ENCODE measurements at regions not wholly inside any gene's neighbourhood (a gene's known extent, or its start where the extent isn't known, plus 50 kb on each side); places are given as distances from the start of the nearest gene placed in this dataset.

- intact Hi-C loops (cut with DNase I): no loop called here
- Histone ChIP-seq H3K9me3 (peaks cover 0 to 6% (median 0%) of the 10 kb centered on the region in 3 donors), H3K27ac (no peak overlapping the region), H3K27me3 (no peaks in the 10 kb centered on the region), H3K4me1 (no peaks in the 10 kb centered on the region), H3K36me3 (replicated peaks in 1 of 2; ENCODE audit: insufficient read depth in 1 of 2, low read depth in 2 of 2) (no peaks in the 10 kb centered on the region), H3K4me3 (no peak overlapping the region)
- TF ChIP-seq CTCF (IDR thresholded peaks at IDR 0.05) (no peak), POLR2A (IDR thresholded peaks at IDR 0.05) (no peak)
- no peak for ATAC-seq
- DNase-seq: no peak
These were observed 213.9 kb upstream of the GULP1 start for GRCh38 chr2:188077757-188078156.

- H3K4me3 ChIP-seq: no peak overlapping the region
- peaks cover 0 to 2% (median 0%) of the 10 kb centered on the region in 3 donors for H3K9me3 ChIP-seq
- no peak for TF ChIP-seq CTCF (IDR thresholded peaks at IDR 0.05)
- TF ChIP-seq POLR2A (IDR thresholded peaks at IDR 0.05): no peak
- no peaks in the 10 kb centered on the region for H3K27me3 ChIP-seq
- no peaks in the 10 kb centered on the region for H3K4me1 ChIP-seq
- H3K36me3 ChIP-seq (replicated peaks in 1 of 2; ENCODE audit: insufficient read depth in 1 of 2, low read depth in 2 of 2): no peaks in the 10 kb centered on the region
- intact Hi-C loops (cut with DNase I): no loop called here
- ATAC-seq: no peak
- WGBS, 2 donors: 23 to 44% methylated on average over 4 of the region's 4 CpGs
- H3K27ac ChIP-seq: no peak overlapping the region
- DNase-seq: no peak
These were observed 213.1 kb upstream of the GULP1 start for GRCh38 chr2:188078534-188078933.

- TF ChIP-seq POLR2A (IDR thresholded peaks at IDR 0.05) (no peak), CTCF (IDR thresholded peaks at IDR 0.05) (no peak)
- H3K4me3 ChIP-seq: no peak overlapping the region
These were observed 212.5 kb upstream of the GULP1 start for GRCh38 chr2:188079196-188079595.

GRCh38 chr2:188085421-188085820, 206.3 kb upstream of the GULP1 start:
- 68 to 69% methylated on average over 4 of the region's 4 CpGs for WGBS, 2 donors
- Histone ChIP-seq H3K27ac (no peak overlapping the region), H3K4me1 (no peaks in the 10 kb centered on the region), H3K4me3 (no peak overlapping the region), H3K9me3 (no peaks in the 10 kb centered on the region), H3K27me3 (no peaks in the 10 kb centered on the region), H3K36me3 (replicated peaks in 1 of 2; ENCODE audit: insufficient read depth in 1 of 2, low read depth in 2 of 2) (no peaks in the 10 kb centered on the region)
- ATAC-seq (no peak), DNase-seq (no peak)
- no peak for TF ChIP-seq CTCF (IDR thresholded peaks at IDR 0.05)
- no peak for TF ChIP-seq POLR2A (IDR thresholded peaks at IDR 0.05)
- intact Hi-C loops (cut with DNase I): no loop called here

More at GRCh38 chr2:188079196-188079595, 212.5 kb upstream of the GULP1 start:
- ATAC-seq: no peak
- no peak for DNase-seq
- Histone ChIP-seq H3K4me1 (no peaks in the 10 kb centered on the region), H3K9me3 (no peaks in the 10 kb centered on the region), H3K36me3 (replicated peaks in 1 of 2; ENCODE audit: insufficient read depth in 1 of 2, low read depth in 2 of 2) (no peaks in the 10 kb centered on the region), H3K27ac (no peak overlapping the region), H3K27me3 (no peaks in the 10 kb centered on the region)
- intact Hi-C loops (cut with DNase I): no loop called here
- 74 to 88% methylated on average over 1 of the region's 1 CpG for WGBS, 2 donors

- 71 to 76% methylated on average over 2 of the region's 2 CpGs for WGBS, 2 donors
- Histone ChIP-seq H3K27me3 (no peaks in the 10 kb centered on the region), H3K27ac (no peak overlapping the region), H3K9me3 (no peaks in the 10 kb centered on the region), H3K4me1 (no peaks in the 10 kb centered on the region), H3K4me3 (no peak overlapping the region), H3K36me3 (replicated peaks in 1 of 2; ENCODE audit: insufficient read depth in 1 of 2, low read depth in 2 of 2) (no peaks in the 10 kb centered on the region)
- ATAC-seq (no peak), DNase-seq (no peak)
- TF ChIP-seq CTCF (IDR thresholded peaks at IDR 0.05): no peak
- no peak for TF ChIP-seq POLR2A (IDR thresholded peaks at IDR 0.05)
- intact Hi-C loops (cut with DNase I): no loop called here
These were observed 201.8 kb upstream of the GULP1 start for GRCh38 chr2:188089901-188090300.

All from body of pancreas (tissue), 4 donors.